NT2/D1 (cell line): ENCODE measurements at regions not wholly inside any gene's neighbourhood (a gene's known extent, or its start where the extent isn't known, plus 50 kb on each side); places are given as distances from the start of the nearest gene placed in this dataset.

Experiments
- DNase-seq: peaks from one replicate; pipeline ENCODE4 v3.0.0-alpha.2; 2011; ENCODE audit warnings: low read depth, low spot score
- H3K27me3 ChIP-seq: 2 replicates; pipeline ENCODE4 v1.6.0; 2011; ENCODE audit warnings: mild to moderate bottlenecking; ENCODE audit not compliant: insufficient read length, insufficient read depth
- H3K36me3 ChIP-seq: 2 replicates; pipeline ENCODE4 v1.6.1; 2011; ENCODE audit warnings: mild to moderate bottlenecking, low read length, mixed read lengths; ENCODE audit not compliant: insufficient read depth, insufficient read length
- H3K4me1 ChIP-seq: 2 replicates; pipeline ENCODE4 v1.5.1; 2011; ENCODE audit not compliant: insufficient read depth, insufficient read length
- H3K4me3 ChIP-seq: 2 replicates; pipeline ENCODE4 v1.5.1; 2011; ENCODE audit warnings: low read depth; ENCODE audit not compliant: insufficient read length
- H3K9ac ChIP-seq: 2 replicates; pipeline ENCODE4 v1.6.0; 2011; ENCODE audit warnings: low read depth; ENCODE audit not compliant: insufficient read length
- H3K9me3 ChIP-seq: 2 replicates; pipeline ENCODE4 v1.5.1; 2011; ENCODE audit warnings: mild to moderate bottlenecking, low read length; ENCODE audit not compliant: insufficient read depth
- SUZ12 ChIP-seq: IDR thresholded peaks from 2 replicates; pipeline ENCODE4 v1.6.1; 2011; ENCODE audit not compliant: insufficient read length, insufficient read depth; ENCODE audit errors: extremely low read depth
- YY1 ChIP-seq: IDR thresholded peaks from 2 replicates; pipeline ENCODE4 v1.6.1; 2011; ENCODE audit not compliant: insufficient read length, insufficient read depth
- ZNF274 ChIP-seq: IDR thresholded peaks from 2 replicates; pipeline ENCODE4 v1.6.1; 2011; ENCODE audit warnings: mild to moderate bottlenecking, low read depth, low read length

- Histone ChIP-seq H3K4me3 (no peak overlapping the region), H3K4me1 (peaks cover 12% of the 10 kb centered on the region), H3K36me3 (no peaks in the 10 kb centered on the region), H3K27me3 (peaks cover 20% of the 10 kb centered on the region), H3K9me3 (no peaks in the 10 kb centered on the region), H3K9ac (no peak overlapping the region)
- DNase-seq = no peak
- TF ChIP-seq YY1 = no peak
- TF ChIP-seq ZNF274 = no peak
- no peak for TF ChIP-seq SUZ12
Observed at GRCh38 chr2:129925381-129925780, 54.1 kb upstream of the RAB6C start.

- Histone ChIP-seq H3K27me3 (peaks cover 9% of the 10 kb centered on the region), H3K4me3 (no peak overlapping the region), H3K9me3 (no peaks in the 10 kb centered on the region), H3K9ac (no peak overlapping the region), H3K36me3 (no peaks in the 10 kb centered on the region), H3K4me1 (peaks cover 17% of the 10 kb centered on the region)
- TF ChIP-seq SUZ12 (no peak), YY1 (no peak), ZNF274 (no peak)
- DNase-seq = no peak
Observed at GRCh38 chr2:129927696-129928095, 51.8 kb upstream of the RAB6C start.

- Histone ChIP-seq H3K9me3 (no peaks in the 10 kb centered on the region), H3K4me1 (peaks cover 11% of the 10 kb centered on the region), H3K4me3 (no peak overlapping the region), H3K27me3 (peaks cover 17% of the 10 kb centered on the region), H3K9ac (no peak overlapping the region), H3K36me3 (no peaks in the 10 kb centered on the region)
- TF ChIP-seq ZNF274 (no peak), SUZ12 (no peak), YY1 (no peak)
- no peak for DNase-seq
Observed at GRCh38 chr2:129929321-129930290, 49.9 kb upstream of the RAB6C start.
